ENCODE measurements at regions not wholly inside any gene's neighbourhood (a gene's known extent, or its start where the extent isn't known, plus 50 kb on each side); places are given as distances from the start of the nearest gene placed in this dataset.

- TF ChIP-seq POLR2A (IDR thresholded peaks at IDR 0.05) (no peak), POLR2AphosphoS5 (IDR thresholded peaks at IDR 0.05; ENCODE audit: insufficient read depth in 1 of 2, low read depth in 1 of 2) (no peak), CTCF (IDR thresholded peaks at IDR 0.05) (no peak)
These were observed 101.7 kb upstream of the NTRK2 start for GRCh38 chr9:84567805-84568204.

Data from vagina (tissue), 2 donors.